ENCODE measurements at regions not wholly inside any gene's neighbourhood (a gene's known extent, or its start where the extent isn't known, plus 50 kb on each side); places are given as distances from the start of the nearest gene placed in this dataset.

GRCh38 chr2:186201371-186201770 is 284.7 kb upstream of the ZC3H15 start:
- no peaks in the 10 kb centered on the region for H3K36me3 ChIP-seq
- no peaks in the 10 kb centered on the region for H3K4me1 ChIP-seq (replicated peaks)
- no peak overlapping the region for H3K27ac ChIP-seq
- H3K9me3 ChIP-seq: no peaks in the 10 kb centered on the region
- TF ChIP-seq, protein P1, sequence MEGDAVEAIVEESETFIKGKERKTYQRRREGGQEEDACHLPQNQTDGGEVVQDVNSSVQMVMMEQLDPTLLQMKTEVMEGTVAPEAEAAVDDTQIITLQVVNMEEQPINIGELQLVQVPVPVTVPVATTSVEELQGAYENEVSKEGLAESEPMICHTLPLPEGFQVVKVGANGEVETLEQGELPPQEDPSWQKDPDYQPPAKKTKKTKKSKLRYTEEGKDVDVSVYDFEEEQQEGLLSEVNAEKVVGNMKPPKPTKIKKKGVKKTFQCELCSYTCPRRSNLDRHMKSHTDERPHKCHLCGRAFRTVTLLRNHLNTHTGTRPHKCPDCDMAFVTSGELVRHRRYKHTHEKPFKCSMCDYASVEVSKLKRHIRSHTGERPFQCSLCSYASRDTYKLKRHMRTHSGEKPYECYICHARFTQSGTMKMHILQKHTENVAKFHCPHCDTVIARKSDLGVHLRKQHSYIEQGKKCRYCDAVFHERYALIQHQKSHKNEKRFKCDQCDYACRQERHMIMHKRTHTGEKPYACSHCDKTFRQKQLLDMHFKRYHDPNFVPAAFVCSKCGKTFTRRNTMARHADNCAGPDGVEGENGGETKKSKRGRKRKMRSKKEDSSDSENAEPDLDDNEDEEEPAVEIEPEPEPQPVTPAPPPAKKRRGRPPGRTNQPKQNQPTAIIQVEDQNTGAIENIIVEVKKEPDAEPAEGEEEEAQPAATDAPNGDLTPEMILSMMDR (IDR thresholded peaks at IDR 0.05): no peak
- H3K4me3 ChIP-seq: no peak overlapping the region
- no peaks in the 10 kb centered on the region for H3K27me3 ChIP-seq (replicated peaks; ENCODE audit: insufficient read depth)
- DNase-seq (ENCODE audit: low spot score): no peak
- intact Hi-C loops (cut with DNase I): no loop called here

- Histone ChIP-seq H3K27me3 (replicated peaks; ENCODE audit: insufficient read depth) (no peaks in the 10 kb centered on the region), H3K27ac (no peak overlapping the region), H3K36me3 (no peaks in the 10 kb centered on the region), H3K9me3 (no peaks in the 10 kb centered on the region), H3K4me1 (replicated peaks) (no peaks in the 10 kb centered on the region), H3K4me3 (no peak overlapping the region)
- no peak for DNase-seq (ENCODE audit: low spot score)
- WGBS: 67% methylated on average over 1 of the region's 1 CpG
- TF ChIP-seq POLR2A (IDR thresholded peaks at IDR 0.05) (no peak), POLR2AphosphoS5 (IDR thresholded peaks at IDR 0.05) (no peak)
- TF ChIP-seq, protein P1 (IDR thresholded peaks at IDR 0.05): no peak
- intact Hi-C loops (cut with DNase I): no loop called here
These were observed 280.7 kb upstream of the ZC3H15 start for GRCh38 chr2:186205254-186205911.

DNA sequence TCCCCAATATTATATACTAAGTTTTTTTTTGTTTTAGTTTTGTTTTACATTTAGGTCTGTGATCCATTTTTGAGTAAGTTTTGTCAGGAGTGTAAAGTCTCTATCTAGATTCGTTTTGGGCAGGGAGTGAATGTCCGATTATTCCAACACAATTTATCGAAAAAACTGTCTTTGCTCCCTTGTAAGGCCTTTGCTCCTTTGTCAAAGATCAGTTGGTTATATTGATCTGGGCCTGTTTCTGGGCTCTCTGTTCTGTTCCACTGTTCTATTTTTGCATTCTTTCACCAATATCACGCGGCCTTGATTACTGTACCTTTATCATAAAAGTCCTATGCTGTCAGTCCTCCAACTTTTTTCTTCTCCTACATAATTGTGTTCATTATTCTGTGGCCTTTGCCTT is 276.5 kb upstream of the ZC3H15 start:
- 96% methylated on average over 5 of the region's 5 CpGs for WGBS
- Histone ChIP-seq H3K9me3 (no peaks in the 10 kb centered on the region), H3K27ac (no peak overlapping the region), H3K27me3 (replicated peaks; ENCODE audit: insufficient read depth) (no peaks in the 10 kb centered on the region), H3K4me1 (replicated peaks) (no peaks in the 10 kb centered on the region), H3K4me3 (no peak overlapping the region), H3K36me3 (no peaks in the 10 kb centered on the region)
- intact Hi-C loops (cut with DNase I): no loop called here
- no peak for DNase-seq (ENCODE audit: low spot score)
- TF ChIP-seq POLR2AphosphoS5 (IDR thresholded peaks at IDR 0.05): no peak
- TF ChIP-seq POLR2A (IDR thresholded peaks at IDR 0.05): no peak

- Histone ChIP-seq H3K4me3 (no peak overlapping the region), H3K9me3 (no peaks in the 10 kb centered on the region), H3K4me1 (replicated peaks) (no peaks in the 10 kb centered on the region), H3K27me3 (replicated peaks; ENCODE audit: insufficient read depth) (no peaks in the 10 kb centered on the region), H3K27ac (no peak overlapping the region), H3K36me3 (no peaks in the 10 kb centered on the region)
- intact Hi-C loops (cut with DNase I): no loop called here
- no peak for DNase-seq (ENCODE audit: low spot score)
- TF ChIP-seq POLR2A (IDR thresholded peaks at IDR 0.05): no peak
- TF ChIP-seq, protein P1 (IDR thresholded peaks at IDR 0.05): no peak
- TF ChIP-seq POLR2AphosphoS5 (IDR thresholded peaks at IDR 0.05): no peak
- WGBS: 84% methylated on average over 5 of the region's 5 CpGs
These were observed 265.7 kb upstream of the ZC3H15 start for GRCh38 chr2:186220409-186220808.

GRCh38 chr2:186229265-186229664 is 256.8 kb upstream of the ZC3H15 start:
- WGBS: 96% methylated on average over 1 of the region's 1 CpG

More at GRCh38 chr2:186229265-186229664, 256.8 kb upstream of the ZC3H15 start:
- H3K4me3 ChIP-seq: no peak overlapping the region
- no peaks in the 10 kb centered on the region for H3K9me3 ChIP-seq
- no peaks in the 10 kb centered on the region for H3K4me1 ChIP-seq (replicated peaks)
- TF ChIP-seq, protein P1 (IDR thresholded peaks at IDR 0.05): no peak
- TF ChIP-seq POLR2AphosphoS5 (IDR thresholded peaks at IDR 0.05): no peak
- no peak for TF ChIP-seq POLR2A (IDR thresholded peaks at IDR 0.05)
- no peaks in the 10 kb centered on the region for H3K27me3 ChIP-seq (replicated peaks; ENCODE audit: insufficient read depth)
- intact Hi-C loops (cut with DNase I): no loop called here
- no peak overlapping the region for H3K27ac ChIP-seq
- DNase-seq (ENCODE audit: low spot score): no peak
- H3K36me3 ChIP-seq: no peaks in the 10 kb centered on the region

Measured in prostate gland (tissue), 2 donors.